IMR-90 (cell line): ENCODE measurements at regions not wholly inside any gene's neighbourhood (a gene's known extent, or its start where the extent isn't known, plus 50 kb on each side); places are given as distances from the start of the nearest gene placed in this dataset.

Experiments used
- ATAC-seq: fragments of 200-7000 bp; cut with Tn5 transposase; 2 replicates; pipeline ENCODE4 v1.9.1; 2020; ENCODE audit warnings: low read depth, mild to moderate bottlenecking, moderate library complexity
- BruUV-seq: library from RNA; stranded (reverse); fragments of 400-500 nt; replicated peaks from 2 replicates; lab custom pipeline; 2021; lab: Mats Ljungman, UMichigan
- CTCF ChIA-PET: fragments of 300-600 bp; formaldehyde crosslinking; extraction: SDS; loops from one replicate; lab custom pipeline; 2021; ENCODE audit warnings: antibody characterized with exemption; lab: Yijun Ruan, JAX
- POLR2A ChIA-PET: fragments of 300-600 bp; sonication (Branson Sonifier 250); formaldehyde crosslinking; loops from one replicate; lab custom pipeline; 2022; ENCODE audit warnings: antibody characterized with exemption; ENCODE audit not compliant: unreplicated experiment; lab: Charles Lee
- DNase-seq: peaks from one replicate; pipeline ENCODE4 v3.0.0; 2013
- H2AFZ ChIP-seq: replicated peaks from 2 replicates; pipeline ENCODE3; 2013; ENCODE audit warnings: low read length, mild to moderate bottlenecking; ENCODE audit not compliant: poor library complexity
- H2AK5ac ChIP-seq: 2 replicates; pipeline ENCODE4 v1.6.1; 2013; ENCODE audit warnings: low read depth, low read length, inconsistent platforms
- H2AK9ac ChIP-seq: replicated peaks from 2 replicates; pipeline ENCODE3; 2013; ENCODE audit warnings: mild to moderate bottlenecking, low read depth, low read length, moderate library complexity; ENCODE audit not compliant: poor library complexity
- H2BK120ac ChIP-seq: 2 replicates; pipeline ENCODE4 v1.6.1; 2013; ENCODE audit warnings: low read depth, low read length, inconsistent platforms
- H2BK15ac ChIP-seq: 3 replicates; pipeline ENCODE4 v1.6.1; 2013; ENCODE audit warnings: low read depth, low read length, inconsistent platforms
- H2BK20ac ChIP-seq: 2 replicates; pipeline ENCODE4 v1.6.1; 2013; ENCODE audit warnings: low read depth, mild to moderate bottlenecking, inconsistent platforms, low read length, moderate library complexity
- H2BK5ac ChIP-seq: 2 replicates; pipeline ENCODE4 v1.6.1; 2013; ENCODE audit warnings: mild to moderate bottlenecking, low read depth, low read length, inconsistent platforms; ENCODE audit not compliant: poor library complexity, severe bottlenecking
- H3K14ac ChIP-seq: replicated peaks from 2 replicates; pipeline ENCODE4 v1.6.1; 2013; ENCODE audit warnings: low read depth, low read length, inconsistent platforms
- H3K18ac ChIP-seq: 2 replicates; pipeline ENCODE4 v1.6.1; 2013; ENCODE audit warnings: low read depth, low read length, control low read depth
- H3K23ac ChIP-seq: 2 replicates; pipeline ENCODE4 v1.6.1; 2013; ENCODE audit warnings: low read depth, low read length, inconsistent platforms
- H3K27ac ChIP-seq: 2 replicates; pipeline ENCODE4 v1.5.1; 2013; ENCODE audit warnings: mild to moderate bottlenecking, control low read depth, low read length; ENCODE audit not compliant: insufficient read depth
- H3K27me3 ChIP-seq: 2 replicates; pipeline ENCODE4 v1.6.1; 2013; ENCODE audit warnings: low read length; ENCODE audit not compliant: control insufficient read depth, insufficient read depth
- H3K36me3 ChIP-seq: 2 replicates; pipeline ENCODE4 v1.6.1; 2013; ENCODE audit warnings: low read length, mixed read lengths; ENCODE audit not compliant: control insufficient read depth, insufficient read depth
- H3K4ac ChIP-seq: 2 replicates; pipeline ENCODE4 v1.6.1; 2013; ENCODE audit warnings: low read depth, low read length, inconsistent platforms
- H3K4me1 ChIP-seq: 2 replicates; pipeline ENCODE4 v1.6.1; 2013; ENCODE audit warnings: low read length, mixed read lengths; ENCODE audit not compliant: control insufficient read depth, insufficient read depth
- H3K4me2 ChIP-seq: 2 replicates; pipeline ENCODE4 v1.6.1; 2013; ENCODE audit warnings: low read depth, mild to moderate bottlenecking, control low read depth, low read length, moderate library complexity
- H3K4me3 ChIP-seq: 2 replicates; pipeline ENCODE4 v1.5.1; 2013; ENCODE audit warnings: low read depth, mild to moderate bottlenecking, control low read depth, low read length, moderate library complexity; ENCODE audit not compliant: insufficient read depth
- H3K56ac ChIP-seq: 2 replicates; pipeline ENCODE4 v1.6.1; 2013; ENCODE audit warnings: low read length, inconsistent platforms; ENCODE audit not compliant: insufficient read depth; ENCODE audit errors: extremely low read depth
- H3K79me1 ChIP-seq, 2 experiments: 2 replicates each; pipeline ENCODE4 v1.6.1; 2013; ENCODE audit warnings: low read length in 2 of 2, inconsistent platforms in 1 of 2, low read depth in 1 of 2
- H3K9ac ChIP-seq: 2 replicates; pipeline ENCODE4 v1.6.1; 2013; ENCODE audit warnings: low read depth, low read length, control low read depth
- H3K9me1 ChIP-seq: 2 replicates; pipeline ENCODE4 v1.6.1; 2013; ENCODE audit warnings: low read length, inconsistent platforms; ENCODE audit not compliant: insufficient read depth
- H3K9me3 ChIP-seq: 2 replicates; pipeline ENCODE4 v1.6.1; 2013; ENCODE audit warnings: low read length; ENCODE audit not compliant: control insufficient read depth, insufficient read depth
- H4K20me1 ChIP-seq: 2 replicates; pipeline ENCODE4 v1.6.1; 2013; ENCODE audit warnings: low read length, inconsistent platforms; ENCODE audit not compliant: insufficient read depth
- H4K5ac ChIP-seq: 2 replicates; pipeline ENCODE4 v1.6.1; 2013; ENCODE audit warnings: mild to moderate bottlenecking, low read depth, low read length, control low read depth
- H4K8ac ChIP-seq, 2 experiments: 2 replicates each; pipeline ENCODE4 v1.6.1; 2013; ENCODE audit warnings: low read depth in 2 of 2, low read length in 2 of 2, control low read depth in 1 of 2, inconsistent platforms in 1 of 2
- H4K91ac ChIP-seq: 2 replicates; pipeline ENCODE4 v1.6.1; 2013; ENCODE audit warnings: low read depth, low read length, inconsistent platforms; ENCODE audit not compliant: insufficient read depth
- CEBPB ChIP-seq: IDR thresholded peaks from 2 replicates; pipeline ENCODE4 v1.6.1; 2012; ENCODE audit warnings: low read depth, low read length, improper control_type of control experiment
- NFE2L2 ChIP-seq: fragments of 150-350 bp; IDR thresholded peaks from 2 replicates; pipeline ENCODE4 v1.6.1; 2016; ENCODE audit warnings: low read depth, mild to moderate bottlenecking, low read length
- RAD21 ChIP-seq: IDR thresholded peaks from 2 replicates; pipeline ENCODE4 v1.6.1; 2012; ENCODE audit warnings: low read length, improper control_type of control experiment
- WGBS, 2 experiments: methylation state at CpG; one replicate each; pipeline versions ENCODE4 v1.1.5 to v1.1.7; 2013; ENCODE audit warnings: missing lambda C conversion rate in 2 of 2; ENCODE audit not compliant: insufficient read length in 1 of 2; ENCODE audit errors: extremely low coverage in 2 of 2; 5-methylcytosine and 5-hydroxymethylcytosine counted together
- dilution Hi-C: fragments of 300-500 bp; cut with HindIII; formaldehyde crosslinking; loops from one replicate; pipeline ENCODE4 v1.14.3; 2018; ENCODE audit warnings: low sequenced_read_pairs; ENCODE audit not compliant: unreplicated experiment
- in situ Hi-C: fragments of 300-500 bp; cut with MboI; formaldehyde crosslinking; loops from 3 replicates; pipeline ENCODE4 v1.14.3; 2019; ENCODE audit warnings: low sequenced_read_pairs, inconsistent platforms, mixed read lengths
- intact Hi-C: fragments of 100-400 bp; cut with micrococcal nuclease; formaldehyde crosslinking; loops from 2 replicates; pipeline ENCODE4 v1.10.0; 2022

DNA sequence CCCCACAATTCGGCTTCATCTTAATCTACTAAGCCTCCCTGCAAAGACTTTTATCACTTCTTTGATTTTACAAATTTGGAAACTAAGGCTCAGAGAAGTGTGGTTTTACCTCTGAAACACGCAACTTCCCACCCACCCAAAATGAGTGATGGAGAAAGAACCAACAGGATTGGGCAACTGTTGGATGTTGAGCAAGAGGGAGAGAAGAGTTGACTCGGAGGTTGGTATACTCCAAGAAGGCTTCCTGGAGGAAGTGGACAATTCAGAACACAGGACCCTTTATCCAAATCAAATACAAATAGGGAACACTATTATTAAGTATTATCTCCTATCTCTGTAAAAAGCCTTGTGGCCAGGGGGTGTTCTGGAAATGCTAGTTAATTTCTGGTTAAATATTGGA lies 323.0 kb downstream of the C16orf95 start:
- ChIA-PET CTCF (no interaction called here), POLR2A (no interaction called here)
- in situ Hi-C loops (no loop called here), dilution Hi-C loops (no loop called here), intact Hi-C loops (no loop called here)
- Histone ChIP-seq H4K20me1 (no peaks in the 10 kb centered on the region), H4K91ac (peak overlapping the region; percentile 87), H3K14ac (peak overlapping the region; percentile 91), H3K79me1 (0 out of 4 replicates have a peak, but pooled peaks cover 0 to 3% of the 10 kb centered on the region in 2 experiments), H3K4me2 (no peak overlapping the region), H3K36me3 (no peaks in the 10 kb centered on the region), H3K9ac (no peak overlapping the region), H3K9me3 (no peaks in the 10 kb centered on the region), H2BK120ac (peak overlapping the region; percentile 76), H3K4ac (peak overlapping the region; percentile 98), H3K56ac (peak overlapping the region; percentile 53), H2AK5ac (peak overlapping the region; percentile 94), H2BK20ac (peak overlapping the region; percentile 99), H2BK15ac (peak overlapping the region; percentile 92), H2AFZ (no peak overlapping the region), H4K8ac (peak overlapping the region; percentile 34 to 79; a peak in 2 of 4 replicates), H4K5ac (no peak overlapping the region), H3K27me3 (no peaks in the 10 kb centered on the region), H3K23ac (peak overlapping the region; percentile 73; the same call in 1 of the 2 replicates), H3K4me1 (peaks cover 9% of the 10 kb centered on the region), H3K9me1 (peaks cover 35% of the 10 kb centered on the region), H3K27ac (peak overlapping the region; percentile 50), H3K18ac (peak overlapping the region; percentile 62; the same call in 1 of the 2 replicates), H2BK5ac (peak overlapping the region; percentile 50), H2AK9ac (peak overlapping the region; percentile 11), H3K4me3 (no peak overlapping the region)
- DNase-seq, result no peak
- peak; percentile 1; the same call in 1 of the 2 replicates for ATAC-seq
- no CpG with 5 or more reads among the region's 3 CpGs for WGBS, 2 experiments
- BruUV-seq, result no TSS peak
- TF ChIP-seq NFE2L2 (no peak), RAD21 (no peak), CEBPB (peak; percentile 92)
